Effector CD8-positive, alpha-beta T cell (primary cell): ENCODE measurements at regions not wholly inside any gene's neighbourhood (a gene's known extent, or its start where the extent isn't known, plus 50 kb on each side); places are given as distances from the start of the nearest gene placed in this dataset.

Source experiments
- DNase-seq: peaks from one replicate; lab custom pipeline; 2025; lab: John Stamatoyannopoulos, UW

- no peak for DNase-seq
These were observed 62.9 kb upstream of the XCR1 start for GRCh38 chr3:46090161-46090591.

GRCh38 chr3:46089237-46090011 lies 62.1 kb upstream of the XCR1 start:
- DNase-seq = no peak

GRCh38 chr3:46087871-46088270 lies 60.6 kb upstream of the XCR1 start:
- DNase-seq = no peak

- no peak for DNase-seq
These were observed 59.7 kb upstream of the XCR1 start for GRCh38 chr3:46086986-46087385.

GRCh38 chr3:46086083-46086437 lies 58.8 kb upstream of the XCR1 start:
- DNase-seq = no peak

GRCh38 chr3:46085421-46086082 lies 58.3 kb upstream of the XCR1 start:
- DNase-seq = no peak

GRCh38 chr3:46083956-46084355 lies 56.7 kb upstream of the XCR1 start:
- no peak for DNase-seq

- no peak for DNase-seq
These were observed 55.6 kb upstream of the XCR1 start for GRCh38 chr3:46082849-46083248.

- no peak for DNase-seq
These were observed 54.7 kb upstream of the XCR1 start for GRCh38 chr3:46082021-46082420.

GRCh38 chr3:46080969-46081345 lies 53.7 kb upstream of the XCR1 start:
- DNase-seq = no peak

GRCh38 chr3:46080124-46080968 lies 53.1 kb upstream of the XCR1 start:
- no peak for DNase-seq

GRCh38 chr3:46078712-46079400 lies 51.6 kb upstream of the XCR1 start:
- peak; percentile 86 for DNase-seq
